Neural cell (in vitro differentiated cells): ENCODE measurements at regions not wholly inside any gene's neighbourhood (a gene's known extent, or its start where the extent isn't known, plus 50 kb on each side); places are given as distances from the start of the nearest gene placed in this dataset.
"Not testable (repeated sequence)": the region's sequence is repeated elsewhere in the genome, so short reads cannot be mapped to it uniquely, and the experiment has no call there.

Experiments
- H2AFZ ChIP-seq: fragments of 200-600, 300-800 bp; sonication (generic), shearing (Covaris generic); 2 replicates; pipeline ENCODE4 v1.6.0; 2014; ENCODE audit warnings: low read depth, mild to moderate bottlenecking, antibody characterized with exemption, low read length, moderate library complexity
- H3F3A ChIP-seq: fragments of 200-600 bp; shearing (Covaris generic); 2 replicates; pipeline ENCODE4 v1.6.1; 2016; ENCODE audit warnings: mild to moderate bottlenecking, moderate library complexity, mixed read lengths, antibody characterized with exemption, low read length; ENCODE audit not compliant: insufficient read depth, poor library complexity, severe bottlenecking
- H3K27ac ChIP-seq: fragments of 200-600, 300-800 bp; sonication (generic), shearing (Covaris generic); 2 replicates; pipeline ENCODE4 v1.5.1; 2014; ENCODE audit warnings: mild to moderate bottlenecking, low read length, moderate library complexity
- H3K27me3 ChIP-seq: fragments of 300-800, 200-600 bp; sonication (generic), shearing (Covaris generic); 2 replicates; pipeline ENCODE4 v1.6.0; 2014; ENCODE audit warnings: mild to moderate bottlenecking, low read depth, low read length, moderate library complexity; ENCODE audit not compliant: insufficient read depth
- H3K36me3 ChIP-seq: fragments of 300-800, 200-600 bp; sonication (generic), shearing (Covaris generic); 2 replicates; pipeline ENCODE4 v1.5.1; 2014; ENCODE audit warnings: mild to moderate bottlenecking, antibody characterized with exemption, low read length, moderate library complexity; ENCODE audit not compliant: insufficient read depth
- H3K4me2 ChIP-seq: fragments of 300-800, 200-600 bp; sonication (generic), shearing (Covaris generic); 2 replicates; pipeline ENCODE4 v1.6.0; 2014; ENCODE audit warnings: mild to moderate bottlenecking, low read length
- H3K4me3 ChIP-seq: fragments of 300-800, 200-600 bp; sonication (generic), shearing (Covaris generic); 2 replicates; pipeline ENCODE4 v1.5.1; 2014; ENCODE audit warnings: mild to moderate bottlenecking, low read length, moderate library complexity
- H3K79me2 ChIP-seq: fragments of 200-600 bp; shearing (Covaris generic); replicated peaks from 2 replicates; pipeline ENCODE4 v1.6.0; 2014; ENCODE audit warnings: mild to moderate bottlenecking, low read length, moderate library complexity; ENCODE audit not compliant: insufficient read depth
- H3K9ac ChIP-seq: fragments of 300-800, 200-600 bp; sonication (generic), shearing (Covaris generic); 2 replicates; pipeline ENCODE4 v1.6.1; 2016; ENCODE audit warnings: mild to moderate bottlenecking, low read length, mixed read lengths
- H3K9me2 ChIP-seq: fragments of 200-600 bp; shearing (Covaris generic); 2 replicates; pipeline ENCODE4 v1.6.1; 2016; ENCODE audit warnings: mild to moderate bottlenecking, low read length, mixed read lengths; ENCODE audit not compliant: insufficient read depth
- H3K9me3 ChIP-seq: fragments of 200-600, 300-800 bp; sonication (generic), shearing (Covaris generic); 2 replicates; pipeline ENCODE4 v1.6.1; 2016; ENCODE audit warnings: mild to moderate bottlenecking, mixed run types, low read length, moderate library complexity, mixed read lengths
- H4K20me1 ChIP-seq: fragments of 200-600 bp; shearing (Covaris generic); 2 replicates; pipeline ENCODE4 v1.6.1; 2016; ENCODE audit warnings: mild to moderate bottlenecking, mixed run types; ENCODE audit not compliant: insufficient read depth
- MXI1 ChIP-seq: fragments of 450-650 bp; conservative IDR thresholded peaks from 2 replicates; pipeline ENCODE4 v1.6.1; 2014; ENCODE audit warnings: antibody characterized with exemption, mild to moderate bottlenecking; ENCODE audit not compliant: poor library complexity, severe bottlenecking
- POLR2AphosphoS5 ChIP-seq: IDR thresholded peaks from 2 replicates; pipeline ENCODE4 v1.6.1; 2012
- REST ChIP-seq: IDR thresholded peaks from 2 replicates; pipeline ENCODE4 v1.6.1; 2012; ENCODE audit warnings: borderline replicate concordance
- SMC3 ChIP-seq: fragments of 450-650 bp; conservative IDR thresholded peaks from 2 replicates; pipeline ENCODE4 v1.6.1; 2014; ENCODE audit warnings: antibody characterized with exemption, mild to moderate bottlenecking, moderate library complexity; ENCODE audit not compliant: poor library complexity
- TAF1 ChIP-seq: IDR thresholded peaks from 2 replicates; pipeline ENCODE4 v1.6.1; 2012; ENCODE audit warnings: low read depth

GRCh38 chr20:29306390-29307072 lies 1950.9 kb upstream of the DEFB115 start:
- H3K9me2 ChIP-seq: no peaks in the 10 kb centered on the region
- H3K4me2 ChIP-seq: no peak overlapping the region
- H3K27ac ChIP-seq: no peak overlapping the region
- H3K9ac ChIP-seq: no peak overlapping the region
- no peaks in the 10 kb centered on the region for H4K20me1 ChIP-seq
- H3K4me3 ChIP-seq: no peak overlapping the region
- no peaks in the 10 kb centered on the region for H3K27me3 ChIP-seq
- H3F3A ChIP-seq: no peaks in the 10 kb centered on the region
- H3K36me3 ChIP-seq: no peaks in the 10 kb centered on the region
- TF ChIP-seq MXI1: no peak
- no peak for TF ChIP-seq POLR2AphosphoS5
- no peak for TF ChIP-seq TAF1
- TF ChIP-seq SMC3: no peak
- TF ChIP-seq REST: no peak
- no peaks in the 10 kb centered on the region for H3K79me2 ChIP-seq
- no peak overlapping the region for H2AFZ ChIP-seq
- peaks cover 6% of the 10 kb centered on the region for H3K9me3 ChIP-seq

- H3K27me3 ChIP-seq, H3K4me3 ChIP-seq, H3K9ac ChIP-seq, H3K9me3 ChIP-seq, H3K9me2 ChIP-seq, H2AFZ ChIP-seq, H3K27ac ChIP-seq, H3K36me3 ChIP-seq, H3K4me2 ChIP-seq, H3K79me2 ChIP-seq, H4K20me1 ChIP-seq, H3F3A ChIP-seq: not testable (repeated sequence)
Measured at GRCh38 chr20:29307484-29307883, 1950.0 kb upstream of the DEFB115 start.

GRCh38 chr20:29308956-29309355 lies 1948.5 kb upstream of the DEFB115 start:
- not testable (repeated sequence) for H3K4me2 ChIP-seq, H3K27me3 ChIP-seq, H2AFZ ChIP-seq, H3K4me3 ChIP-seq, H3K79me2 ChIP-seq, H3K9me3 ChIP-seq, H3K36me3 ChIP-seq, H3F3A ChIP-seq, H4K20me1 ChIP-seq, H3K27ac ChIP-seq, H3K9me2 ChIP-seq, H3K9ac ChIP-seq

- not testable (repeated sequence) for H3K27ac ChIP-seq, H3K36me3 ChIP-seq, H3K27me3 ChIP-seq, H3K9ac ChIP-seq, H3K9me2 ChIP-seq, H3F3A ChIP-seq, H2AFZ ChIP-seq, H4K20me1 ChIP-seq, H3K4me2 ChIP-seq, H3K79me2 ChIP-seq, H3K4me3 ChIP-seq, H3K9me3 ChIP-seq
Measured at GRCh38 chr20:29309481-29309880, 1948.0 kb upstream of the DEFB115 start.

GRCh38 chr20:29311046-29311445 lies 1946.4 kb upstream of the DEFB115 start:
- H4K20me1 ChIP-seq, H3K9ac ChIP-seq, H3K36me3 ChIP-seq, H3K79me2 ChIP-seq, H2AFZ ChIP-seq, H3K4me3 ChIP-seq, H3K4me2 ChIP-seq, H3K27ac ChIP-seq, H3K9me2 ChIP-seq, H3F3A ChIP-seq, H3K9me3 ChIP-seq, H3K27me3 ChIP-seq: not testable (repeated sequence)

GRCh38 chr20:29312679-29313078 lies 1944.8 kb upstream of the DEFB115 start:
- H3K79me2 ChIP-seq, H3K9ac ChIP-seq, H3K36me3 ChIP-seq, H3K9me3 ChIP-seq, H3K27me3 ChIP-seq, H2AFZ ChIP-seq, H3K4me2 ChIP-seq, H3F3A ChIP-seq, H3K9me2 ChIP-seq, H3K27ac ChIP-seq, H4K20me1 ChIP-seq, H3K4me3 ChIP-seq: not testable (repeated sequence)
